ENCODE measurements at regions not wholly inside any gene's neighbourhood (a gene's known extent, or its start where the extent isn't known, plus 50 kb on each side); places are given as distances from the start of the nearest gene placed in this dataset.

- TF ChIP-seq FOS (IDR thresholded peaks at IDR 0.05; ENCODE audit: borderline replicate concordance, extremely low read depth, insufficient read length) = no peak
- no peak for TF ChIP-seq NFIC (IDR thresholded peaks at IDR 0.05; ENCODE audit: low read depth, low read length)
- TF ChIP-seq MTA3 (IDR thresholded peaks at IDR 0.05; ENCODE audit: borderline replicate concordance, low read length) = no peak
- TF ChIP-seq ATF2 (IDR thresholded peaks at IDR 0.05; ENCODE audit: low read length) = no peak
- no peak for TF ChIP-seq NFXL1 (IDR thresholded peaks at IDR 0.05; ENCODE audit: borderline replicate concordance)
- TF ChIP-seq ZNF384 (IDR thresholded peaks at IDR 0.05; ENCODE audit: borderline replicate concordance, low read depth, low read length) = no peak
- no peak for TF ChIP-seq JUNB (IDR thresholded peaks at IDR 0.05)
- no peak for TF ChIP-seq RFX5 (IDR thresholded peaks at IDR 0.05; ENCODE audit: low read depth, low read length)
- no peak for FAIRE-seq
Observed at GRCh38 chr13:43978688-43979087, 99.0 kb downstream of the LACC1 start.

GRCh38 chr13:43979492-43979891 is 99.8 kb downstream of the LACC1 start:
- H3K27ac ChIP-seq (ENCODE audit: control insufficient read depth, insufficient read depth) = no peak overlapping the region
- no peaks in the 10 kb centered on the region for H3K79me2 ChIP-seq (ENCODE audit: control insufficient read depth, insufficient read depth, low read length)
- no peaks in the 10 kb centered on the region for H3K4me1 ChIP-seq (ENCODE audit: control insufficient read depth, insufficient read depth, low read length)
- no peaks in the 10 kb centered on the region; a peak in 1 of 4 replicates for H3K27me3 ChIP-seq (replicated peaks in 1 of 2; ENCODE audit: control insufficient read depth in 2 of 2, insufficient read depth in 2 of 2, low read length in 1 of 2)
- H4K20me1 ChIP-seq (ENCODE audit: control insufficient read depth, insufficient read depth) = no peaks in the 10 kb centered on the region
- H3K36me3 ChIP-seq (ENCODE audit: control insufficient read depth in 2 of 2, insufficient read depth in 2 of 2, low read length in 1 of 2) = no peaks in the 10 kb centered on the region
- ChIA-PET SMC1A (ENCODE audit: uncharacterized antibody, unreplicated experiment) (no interaction called here), RAD21 (ENCODE audit: unreplicated experiment) (no interaction called here), CTCF (no interaction called here), POLR2A (no interaction called here)
- DNase-seq (ENCODE audit: low read depth, low spot score) = no peak
- WGBS (ENCODE audit: insufficient coverage, insufficient replicate concordance, low lambda C conversion rate, missing lambda C conversion rate) = 0% methylated on average over 2 of the region's 2 CpGs
- in situ Hi-C loops (cut with MboI) (no loop called here), intact Hi-C loops (cut with micrococcal nuclease; ENCODE audit: unreplicated experiment) (no loop called here)
- no peak overlapping the region for H2AFZ ChIP-seq (ENCODE audit: control insufficient read depth, low read depth, low read length)
- no peak overlapping the region for H3K9ac ChIP-seq (ENCODE audit: control insufficient read depth, insufficient read depth, low read length)
- FAIRE-seq = no peak
- no peak overlapping the region for H3K4me3 ChIP-seq
- no TSS peak for BruUV-seq (replicated peaks)
- H3K9me3 ChIP-seq (replicated peaks; ENCODE audit: control insufficient read depth, insufficient read depth, low read length) = no peaks in the 10 kb centered on the region
- no peak overlapping the region for H3K4me2 ChIP-seq (ENCODE audit: control insufficient read depth, insufficient read depth)
- no peak for ATAC-seq
- TF ChIP-seq BCL3 (IDR thresholded peaks at IDR 0.05; ENCODE audit: borderline replicate concordance, insufficient read depth, low read depth, low read length, poor library complexity, severe bottlenecking) (no peak), RAD51 (IDR thresholded peaks at IDR 0.05) (no peak), SUPT20H (IDR thresholded peaks at IDR 0.05; ENCODE audit: borderline replicate concordance, control insufficient read depth, low read depth, low read length) (no peak), RFX5 (IDR thresholded peaks at IDR 0.05; ENCODE audit: low read depth, low read length) (no peak), IKZF1 (conservative IDR thresholded peaks at IDR 0.05) (no peak), RELB (IDR thresholded peaks at IDR 0.05; ENCODE audit: low read depth) (no peak), DPF2 (IDR thresholded peaks at IDR 0.05) (no peak), ZSCAN29 (IDR thresholded peaks at IDR 0.05) (no peak), POU2F2 (IDR thresholded peaks at IDR 0.05; ENCODE audit: borderline replicate concordance, low read depth, low read length) (no peak)

More at GRCh38 chr13:43978688-43979087, 99.0 kb downstream of the LACC1 start:
- ATAC-seq (no peak), DNase-seq (ENCODE audit: low read depth, low spot score) (no peak)
- no peak overlapping the region for H2AFZ ChIP-seq (ENCODE audit: control insufficient read depth, low read depth, low read length)
- H3K27me3 ChIP-seq (replicated peaks in 1 of 2; ENCODE audit: control insufficient read depth in 2 of 2, insufficient read depth in 2 of 2, low read length in 1 of 2) = no peaks in the 10 kb centered on the region
- H3K4me2 ChIP-seq (ENCODE audit: control insufficient read depth, insufficient read depth) = no peak overlapping the region
- no TSS peak for BruUV-seq (replicated peaks)
- intact Hi-C loops (cut with micrococcal nuclease; ENCODE audit: unreplicated experiment) (no loop called here), in situ Hi-C loops (cut with MboI) (no loop called here)
- H3K79me2 ChIP-seq (ENCODE audit: control insufficient read depth, insufficient read depth, low read length) = no peaks in the 10 kb centered on the region
- no peak overlapping the region for H3K9ac ChIP-seq (ENCODE audit: control insufficient read depth, insufficient read depth, low read length)
- no peak overlapping the region for H3K4me3 ChIP-seq
- H3K36me3 ChIP-seq (ENCODE audit: control insufficient read depth in 2 of 2, insufficient read depth in 2 of 2, low read length in 1 of 2) = no peaks in the 10 kb centered on the region
- ChIA-PET CTCF (no interaction called here), POLR2A (no interaction called here), RAD21 (ENCODE audit: unreplicated experiment) (no interaction called here), SMC1A (ENCODE audit: uncharacterized antibody, unreplicated experiment) (no interaction called here)
- 19% methylated on average over 5 of the region's 5 CpGs for WGBS (ENCODE audit: insufficient coverage, insufficient replicate concordance, low lambda C conversion rate, missing lambda C conversion rate)
- H3K9me3 ChIP-seq (replicated peaks; ENCODE audit: control insufficient read depth, insufficient read depth, low read length) = no peaks in the 10 kb centered on the region
- no peaks in the 10 kb centered on the region for H3K4me1 ChIP-seq (ENCODE audit: control insufficient read depth, insufficient read depth, low read length)
- no peak overlapping the region for H3K27ac ChIP-seq (ENCODE audit: control insufficient read depth, insufficient read depth)
- no peaks in the 10 kb centered on the region for H4K20me1 ChIP-seq (ENCODE audit: control insufficient read depth, insufficient read depth)

Data from GM12878 (cell line).